SK-N-SH (cell line): ENCODE measurements at regions not wholly inside any gene's neighbourhood (a gene's known extent, or its start where the extent isn't known, plus 50 kb on each side); places are given as distances from the start of the nearest gene placed in this dataset.

Experiments used
- CTCF ChIP-seq: fragments of 200-600 bp; sonication (generic); IDR thresholded peaks from 2 replicates; pipeline ENCODE4 v1.6.1; 2017; ENCODE audit warnings: antibody characterized with exemption, mild to moderate bottlenecking, moderate library complexity
- EP300 ChIP-seq, 2 experiments: IDR thresholded peaks; 2 replicates each; pipeline versions ENCODE4 v1.4.0 to v1.6.1; 2012; ENCODE audit warnings: borderline replicate concordance in 1 of 2, low read depth in 1 of 2, low read length in 1 of 2
- GABPA ChIP-seq: IDR thresholded peaks from 2 replicates; pipeline ENCODE4 v1.4.0; 2012; ENCODE audit warnings: low read depth, mild to moderate bottlenecking
- MEF2A ChIP-seq: IDR thresholded peaks from 2 replicates; pipeline ENCODE4 v1.4.0; 2012; ENCODE audit warnings: low read depth, borderline replicate concordance
- MXI1 ChIP-seq: IDR thresholded peaks from 2 replicates; pipeline ENCODE4 v1.6.1; 2012; ENCODE audit warnings: mild to moderate bottlenecking, low read depth, low read length, improper control_type of control experiment
- NFIC ChIP-seq: IDR thresholded peaks from 2 replicates; pipeline ENCODE4 v1.4.0; 2012; ENCODE audit warnings: borderline replicate concordance
- POLR2AphosphoS5 ChIP-seq: IDR thresholded peaks from 2 replicates; pipeline ENCODE4 v1.6.1; 2012; ENCODE audit warnings: low read depth, low read length
- REST ChIP-seq: IDR thresholded peaks from 2 replicates; pipeline ENCODE4 v1.6.1; 2012; ENCODE audit warnings: mild to moderate bottlenecking, low read depth, low read length, moderate library complexity
- RFX5 ChIP-seq: IDR thresholded peaks from 2 replicates; pipeline ENCODE4 v1.6.1; 2012; ENCODE audit warnings: mild to moderate bottlenecking, improper control_type of control experiment, low read length
- RXRA ChIP-seq: IDR thresholded peaks from 2 replicates; pipeline ENCODE4 v1.4.0; 2012; ENCODE audit warnings: low read depth, mild to moderate bottlenecking, borderline replicate concordance
- SMC3 ChIP-seq: IDR thresholded peaks from 2 replicates; pipeline ENCODE4 v1.6.1; 2012; ENCODE audit warnings: low read depth, low read length, improper control_type of control experiment
- TAF1 ChIP-seq: IDR thresholded peaks from 2 replicates; pipeline ENCODE4 v1.6.1; 2012; ENCODE audit warnings: low read depth, mild to moderate bottlenecking, low read length, moderate library complexity, borderline replicate concordance
- YY1 ChIP-seq: IDR thresholded peaks from 2 replicates; pipeline ENCODE4 v1.4.0; 2012; ENCODE audit warnings: low read depth, mild to moderate bottlenecking
- ZBTB33 ChIP-seq: IDR thresholded peaks from 2 replicates; pipeline ENCODE4 v1.4.0; 2012; ENCODE audit warnings: low read depth, borderline replicate concordance

GRCh38 chr2:41543726-41544125 is 504.1 kb upstream of the PKDCC start:
- TF ChIP-seq TAF1 = no peak
- no peak for TF ChIP-seq MXI1
- no peak for TF ChIP-seq POLR2AphosphoS5
- no peak for TF ChIP-seq CTCF
- no peak for TF ChIP-seq ZBTB33
- no peak for TF ChIP-seq EP300 (IDR thresholded peaks at IDR 0.05; ENCODE audit: borderline replicate concordance in 1 of 2, low read depth in 1 of 2, low read length in 1 of 2)
- TF ChIP-seq REST = no peak
- TF ChIP-seq GABPA = no peak
- no peak for TF ChIP-seq SMC3
- TF ChIP-seq MEF2A = no peak
- TF ChIP-seq YY1 = no peak
- no peak for TF ChIP-seq RXRA
- no peak for TF ChIP-seq NFIC
- TF ChIP-seq RFX5 = no peak
